Smooth muscle cell (in vitro differentiated cells): ENCODE measurements at regions not wholly inside any gene's neighbourhood (a gene's known extent, or its start where the extent isn't known, plus 50 kb on each side); places are given as distances from the start of the nearest gene placed in this dataset.

Source experiments
- DNase-seq: peaks from one replicate; lab custom pipeline; 2025; ENCODE audit not compliant: unreplicated experiment; lab: John Stamatoyannopoulos, UW
- H2AFZ ChIP-seq: fragments of 200-600 bp; sonication (generic); 2 replicates; pipeline ENCODE4 v1.6.0; 2016; ENCODE audit warnings: antibody characterized with exemption, low read depth, mild to moderate bottlenecking
- H3F3A ChIP-seq: fragments of 200-600 bp; sonication (generic); 2 replicates; pipeline ENCODE4 v1.6.0; 2017; ENCODE audit warnings: antibody characterized with exemption, low read depth
- H3K27ac ChIP-seq: fragments of 200-600 bp; sonication (generic); 2 replicates; pipeline ENCODE4 v1.5.1; 2016; ENCODE audit warnings: low read depth, mild to moderate bottlenecking
- H3K27me3 ChIP-seq: fragments of 200-600 bp; sonication (generic); 2 replicates; pipeline ENCODE4 v1.6.1; 2016; ENCODE audit warnings: low read depth, mild to moderate bottlenecking
- H3K36me3 ChIP-seq: fragments of 200-600 bp; sonication (generic); 2 replicates; pipeline ENCODE4 v1.5.1; 2016; ENCODE audit warnings: low read depth
- H3K4me1 ChIP-seq: fragments of 200-600 bp; sonication (generic); 2 replicates; pipeline ENCODE4 v1.5.1; 2016; ENCODE audit warnings: low read depth
- H3K4me2 ChIP-seq: fragments of 200-600 bp; sonication (generic); 2 replicates; pipeline ENCODE4 v1.6.0; 2016; ENCODE audit warnings: mild to moderate bottlenecking
- H3K4me3 ChIP-seq: fragments of 200-600 bp; sonication (generic); 2 replicates; pipeline ENCODE4 v1.5.1; 2016; ENCODE audit warnings: mild to moderate bottlenecking
- H3K79me2 ChIP-seq: fragments of 200-600 bp; sonication (generic); 2 replicates; pipeline ENCODE4 v1.6.0; 2016; ENCODE audit warnings: low read depth, mild to moderate bottlenecking
- H3K9ac ChIP-seq: fragments of 200-600 bp; sonication (generic); 2 replicates; pipeline ENCODE4 v1.6.0; 2016; ENCODE audit warnings: low read depth
- H3K9me3 ChIP-seq: fragments of 200-600 bp; sonication (generic); replicated peaks from 2 replicates; pipeline ENCODE4 v1.5.1; 2016; ENCODE audit warnings: low read depth
- H4K20me1 ChIP-seq: fragments of 200-600 bp; sonication (generic); 2 replicates; pipeline ENCODE4 v1.6.0; 2016; ENCODE audit warnings: low read depth
- WGBS: methylation state at CpG from one replicate; pipeline ENCODE4 v1.1.7; 2016; ENCODE audit warnings: low lambda C conversion rate; 5-methylcytosine and 5-hydroxymethylcytosine counted together
- TF ChIP-seq, protein P1 (sequence below): fragments of 200-600 bp; sonication (generic); IDR thresholded peaks from 2 replicates; pipeline ENCODE4 v1.5.1; 2017; ENCODE audit warnings: borderline replicate concordance, mild to moderate bottlenecking, antibody characterized with exemption; ENCODE audit not compliant: insufficient read depth, poor library complexity, severe bottlenecking

DNA sequence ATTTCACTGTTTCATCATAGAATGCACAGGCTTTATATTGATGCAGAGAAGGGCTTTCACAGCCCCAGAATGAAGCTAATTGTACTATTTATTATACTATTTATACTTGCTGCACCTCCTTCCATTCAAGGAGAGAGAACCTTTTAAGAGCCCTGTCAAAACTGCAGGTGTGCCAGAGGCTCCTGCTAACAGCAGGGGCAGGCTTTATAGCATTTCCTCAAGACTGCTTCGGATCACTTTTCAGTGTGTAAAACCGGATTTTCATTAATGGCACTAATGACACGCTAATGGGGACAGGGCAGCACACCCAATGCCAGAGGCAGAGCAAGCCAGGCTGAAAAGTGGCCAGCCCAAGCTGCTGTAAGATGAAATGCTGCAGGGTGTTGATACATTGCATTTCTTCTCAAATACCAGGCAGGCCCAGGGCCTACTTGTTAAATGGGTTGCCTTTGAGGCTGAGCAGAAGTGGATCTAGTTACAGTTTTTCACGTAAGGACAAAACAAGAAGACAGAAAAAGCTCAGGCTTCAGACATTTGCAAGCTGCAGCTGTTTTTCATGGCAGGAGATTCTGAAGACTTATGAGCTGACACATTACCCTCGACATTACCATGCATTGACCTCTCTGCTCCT, 487.7 kb upstream of the BTBD3 start:
- no peak for DNase-seq
- peaks cover 7% of the 10 kb centered on the region for H3F3A ChIP-seq
- H3K4me3 ChIP-seq: no peak overlapping the region
- H2AFZ ChIP-seq: peak overlapping the region; percentile 39
- H3K9me3 ChIP-seq: no peaks in the 10 kb centered on the region
- H3K36me3 ChIP-seq: no peaks in the 10 kb centered on the region
- peak overlapping the region; percentile 2 for H3K4me2 ChIP-seq
- H3K27me3 ChIP-seq: no peaks in the 10 kb centered on the region
- no peaks in the 10 kb centered on the region for H4K20me1 ChIP-seq
- no peak overlapping the region for H3K9ac ChIP-seq
- no peaks in the 10 kb centered on the region for H3K79me2 ChIP-seq
- TF ChIP-seq, protein P1, sequence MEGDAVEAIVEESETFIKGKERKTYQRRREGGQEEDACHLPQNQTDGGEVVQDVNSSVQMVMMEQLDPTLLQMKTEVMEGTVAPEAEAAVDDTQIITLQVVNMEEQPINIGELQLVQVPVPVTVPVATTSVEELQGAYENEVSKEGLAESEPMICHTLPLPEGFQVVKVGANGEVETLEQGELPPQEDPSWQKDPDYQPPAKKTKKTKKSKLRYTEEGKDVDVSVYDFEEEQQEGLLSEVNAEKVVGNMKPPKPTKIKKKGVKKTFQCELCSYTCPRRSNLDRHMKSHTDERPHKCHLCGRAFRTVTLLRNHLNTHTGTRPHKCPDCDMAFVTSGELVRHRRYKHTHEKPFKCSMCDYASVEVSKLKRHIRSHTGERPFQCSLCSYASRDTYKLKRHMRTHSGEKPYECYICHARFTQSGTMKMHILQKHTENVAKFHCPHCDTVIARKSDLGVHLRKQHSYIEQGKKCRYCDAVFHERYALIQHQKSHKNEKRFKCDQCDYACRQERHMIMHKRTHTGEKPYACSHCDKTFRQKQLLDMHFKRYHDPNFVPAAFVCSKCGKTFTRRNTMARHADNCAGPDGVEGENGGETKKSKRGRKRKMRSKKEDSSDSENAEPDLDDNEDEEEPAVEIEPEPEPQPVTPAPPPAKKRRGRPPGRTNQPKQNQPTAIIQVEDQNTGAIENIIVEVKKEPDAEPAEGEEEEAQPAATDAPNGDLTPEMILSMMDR: no peak
- WGBS: 54% methylated on average over 5 of the region's 5 CpGs
- H3K27ac ChIP-seq: peak overlapping the region; percentile 78
- peaks cover 28% of the 10 kb centered on the region for H3K4me1 ChIP-seq

DNA sequence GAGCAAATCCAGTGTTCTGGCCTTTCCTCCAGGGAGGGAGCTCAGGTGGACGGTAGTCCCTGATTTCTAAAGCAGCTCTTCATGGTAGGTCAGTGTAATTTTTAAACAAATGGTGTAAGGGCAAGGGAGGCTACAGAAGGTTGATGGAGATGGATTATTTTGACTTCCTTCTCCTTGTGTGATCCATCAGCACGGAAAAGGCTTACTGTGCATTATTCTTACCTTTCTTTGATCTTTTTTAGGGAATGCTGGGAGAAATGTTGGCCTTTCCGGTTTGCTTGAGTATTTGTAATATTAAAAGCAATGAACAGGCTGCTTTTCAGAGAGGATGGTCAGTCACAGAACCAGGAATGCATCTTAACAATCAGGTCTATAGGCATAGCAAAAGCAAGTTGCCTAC, 487.0 kb upstream of the BTBD3 start:
- H3K36me3 ChIP-seq: no peaks in the 10 kb centered on the region
- H3K4me1 ChIP-seq: peaks cover 28% of the 10 kb centered on the region
- no peaks in the 10 kb centered on the region for H3K27me3 ChIP-seq
- no peak for DNase-seq
- no peaks in the 10 kb centered on the region for H3K9me3 ChIP-seq
- peaks cover 7% of the 10 kb centered on the region for H3F3A ChIP-seq
- no peak overlapping the region for H3K9ac ChIP-seq
- H2AFZ ChIP-seq: no peak overlapping the region
- H3K4me3 ChIP-seq: no peak overlapping the region
- no peaks in the 10 kb centered on the region for H3K79me2 ChIP-seq
- no peak overlapping the region for H3K4me2 ChIP-seq
- TF ChIP-seq, protein P1: no peak
- WGBS: 92% methylated on average over 3 of the region's 3 CpGs
- H4K20me1 ChIP-seq: no peaks in the 10 kb centered on the region
- H3K27ac ChIP-seq: peak overlapping the region; percentile 78

DNA sequence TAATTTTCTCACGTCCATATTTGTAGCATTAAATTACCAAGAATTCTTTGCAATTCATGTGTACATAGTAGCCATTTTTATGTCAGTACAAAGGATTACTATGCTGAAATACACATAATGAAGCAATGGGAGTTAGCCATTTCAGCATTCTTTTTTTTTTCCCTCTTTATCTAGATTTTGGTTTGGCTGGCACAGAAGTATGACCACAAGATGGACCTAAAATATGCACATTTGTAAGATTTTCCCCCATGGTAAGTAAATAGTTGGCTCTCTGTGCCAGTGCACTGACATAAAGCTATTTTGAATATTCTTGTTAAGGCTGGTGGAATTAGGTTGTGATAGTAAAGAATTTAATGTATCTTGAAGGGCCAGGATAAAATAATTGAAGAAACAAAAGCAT, 486.1 kb upstream of the BTBD3 start:
- DNase-seq: no peak
- WGBS: 92% methylated on average over 1 of the region's 1 CpG
- no peak overlapping the region for H3K4me3 ChIP-seq
- no peaks in the 10 kb centered on the region for H3K79me2 ChIP-seq
- H3K4me2 ChIP-seq: no peak overlapping the region
- H3K9ac ChIP-seq: no peak overlapping the region
- H3F3A ChIP-seq: no peaks in the 10 kb centered on the region
- H2AFZ ChIP-seq: no peak overlapping the region
- no peaks in the 10 kb centered on the region for H3K27me3 ChIP-seq
- no peaks in the 10 kb centered on the region for H3K36me3 ChIP-seq
- TF ChIP-seq, protein P1: no peak
- peaks cover 23% of the 10 kb centered on the region for H3K4me1 ChIP-seq
- no peak overlapping the region for H3K27ac ChIP-seq
- no peaks in the 10 kb centered on the region for H3K9me3 ChIP-seq
- H4K20me1 ChIP-seq: no peaks in the 10 kb centered on the region

DNA sequence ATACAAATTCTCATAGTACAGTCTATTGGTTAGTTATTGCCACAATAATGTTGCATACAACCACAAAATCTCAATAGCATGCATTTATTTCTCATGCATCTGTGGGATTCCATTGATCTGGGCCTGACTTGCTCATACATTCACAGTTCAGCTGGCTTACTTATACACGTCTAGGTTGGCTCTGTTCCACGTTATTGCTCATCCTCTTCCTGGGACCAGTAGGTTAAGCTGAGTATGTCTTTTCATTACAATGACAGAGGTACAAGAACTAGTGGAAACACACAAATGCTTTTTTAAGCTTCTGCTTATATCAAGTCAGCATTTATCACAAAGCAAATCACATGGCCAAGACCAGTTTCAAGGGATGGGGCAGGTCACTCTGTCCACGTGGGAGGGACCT, 485.3 kb upstream of the BTBD3 start:
- H3K27ac ChIP-seq: no peak overlapping the region
- H3K4me3 ChIP-seq: no peak overlapping the region
- H3K9me3 ChIP-seq: no peaks in the 10 kb centered on the region
- no peak overlapping the region for H3K4me2 ChIP-seq
- no peak overlapping the region for H3K9ac ChIP-seq
- no peaks in the 10 kb centered on the region for H4K20me1 ChIP-seq
- H3F3A ChIP-seq: no peaks in the 10 kb centered on the region
- 67% methylated on average over 3 of the region's 3 CpGs for WGBS
- no peak overlapping the region for H2AFZ ChIP-seq
- no peaks in the 10 kb centered on the region for H3K36me3 ChIP-seq
- no peak for DNase-seq
- peaks cover 15% of the 10 kb centered on the region for H3K4me1 ChIP-seq
- TF ChIP-seq, protein P1: no peak
- no peaks in the 10 kb centered on the region for H3K27me3 ChIP-seq
- no peaks in the 10 kb centered on the region for H3K79me2 ChIP-seq
